ENCODE measurements at regions not wholly inside any gene's neighbourhood (a gene's known extent, or its start where the extent isn't known, plus 50 kb on each side); places are given as distances from the start of the nearest gene placed in this dataset.
"Not testable (repeated sequence)": the region's sequence is repeated elsewhere in the genome, so short reads cannot be mapped to it uniquely, and the experiment has no call there.

DNA sequence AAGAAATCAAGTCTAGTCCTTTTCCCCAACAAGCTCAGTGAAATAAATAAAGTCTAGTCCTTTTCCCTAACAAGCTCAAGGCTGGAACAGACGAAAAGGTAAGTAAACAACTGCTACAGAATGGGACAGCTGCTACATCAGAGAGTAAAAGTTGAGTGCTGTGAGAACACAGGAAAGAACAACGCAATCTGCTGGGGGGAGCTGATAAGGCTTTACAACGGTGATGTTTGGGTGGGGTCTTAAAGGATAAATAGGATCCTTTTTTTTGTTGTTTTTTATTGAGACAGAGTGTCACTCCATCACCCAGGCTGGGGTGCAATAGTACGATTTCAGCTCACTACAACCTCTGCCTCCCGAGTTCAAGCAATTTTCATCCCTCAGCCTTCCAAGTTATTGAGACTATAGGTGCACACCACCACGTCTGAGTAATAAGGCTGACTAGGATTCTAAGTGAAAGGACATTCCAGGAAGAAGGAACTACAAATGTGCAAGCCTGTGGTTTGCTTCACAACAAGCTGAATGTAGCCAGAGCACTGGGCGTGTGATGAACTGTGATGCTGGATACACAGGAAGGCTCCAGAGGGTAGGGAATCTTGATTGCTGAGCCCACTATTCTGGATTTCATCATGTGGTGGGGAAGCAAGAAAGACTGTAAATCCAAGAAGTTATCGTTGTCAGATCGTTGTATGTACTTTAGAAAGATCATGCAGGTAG lies 54.7 kb upstream of the KCTD7 start:
- H3K4me1 ChIP-seq (ENCODE audit: control insufficient read depth, insufficient read depth, low read length); DNase-seq; H3K27me3 ChIP-seq (ENCODE audit: control insufficient read depth, insufficient read depth, low read length); H3K9me3 ChIP-seq (replicated peaks; ENCODE audit: control insufficient read depth, low read depth, low read length); H3K4me3 ChIP-seq (ENCODE audit: low read length); H3K27ac ChIP-seq (ENCODE audit: low read length): not testable (repeated sequence)
- 85% methylated on average over 4 of the region's 9 CpGs for WGBS (ENCODE audit: insufficient coverage)
- H3K36me3 ChIP-seq (ENCODE audit: control insufficient read depth, insufficient read depth, low read length): peaks cover 27% of the 10 kb centered on the region

DNA sequence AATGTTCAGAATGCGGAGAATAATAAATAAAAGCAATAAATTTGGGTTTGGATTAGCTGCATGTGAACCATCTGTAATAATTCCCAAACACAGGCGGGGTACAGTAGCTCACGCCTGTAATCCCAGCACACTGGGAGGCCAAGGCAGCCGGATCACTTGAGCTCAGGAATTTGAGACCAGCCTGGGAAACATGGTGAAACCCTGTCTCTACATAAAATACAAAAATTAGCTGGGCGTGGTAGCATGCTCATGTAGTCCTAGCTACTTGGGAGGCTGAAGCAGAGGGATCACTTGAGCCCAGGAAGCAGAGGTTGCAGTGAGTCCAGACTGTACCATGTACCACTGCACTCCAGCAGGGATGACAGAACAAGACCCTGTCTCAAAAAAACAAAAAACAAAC lies 53.9 kb upstream of the KCTD7 start:
- H3K4me1 ChIP-seq (ENCODE audit: control insufficient read depth, insufficient read depth, low read length); DNase-seq; H3K27ac ChIP-seq (ENCODE audit: low read length); H3K9me3 ChIP-seq (replicated peaks; ENCODE audit: control insufficient read depth, low read depth, low read length); H3K4me3 ChIP-seq (ENCODE audit: low read length); H3K27me3 ChIP-seq (ENCODE audit: control insufficient read depth, insufficient read depth, low read length): not testable (repeated sequence)
- WGBS (ENCODE audit: insufficient coverage): 100% methylated on average over 1 of the region's 5 CpGs
- H3K36me3 ChIP-seq (ENCODE audit: control insufficient read depth, insufficient read depth, low read length): peaks cover 25% of the 10 kb centered on the region

- Histone ChIP-seq H3K27ac (ENCODE audit: low read length) (no peak overlapping the region), H3K36me3 (ENCODE audit: control insufficient read depth, insufficient read depth, low read length) (peaks cover 27% of the 10 kb centered on the region), H3K27me3 (ENCODE audit: control insufficient read depth, insufficient read depth, low read length) (no peaks in the 10 kb centered on the region), H3K4me3 (ENCODE audit: low read length) (no peak overlapping the region), H3K4me1 (ENCODE audit: control insufficient read depth, insufficient read depth, low read length) (no peaks in the 10 kb centered on the region), H3K9me3 (replicated peaks; ENCODE audit: control insufficient read depth, low read depth, low read length) (no peaks in the 10 kb centered on the region)
- no peak for DNase-seq
- WGBS (ENCODE audit: insufficient coverage): 92% methylated on average over 2 of the region's 4 CpGs
These were observed 53.3 kb upstream of the KCTD7 start for GRCh38 chr7:66575398-66575797.

DNA sequence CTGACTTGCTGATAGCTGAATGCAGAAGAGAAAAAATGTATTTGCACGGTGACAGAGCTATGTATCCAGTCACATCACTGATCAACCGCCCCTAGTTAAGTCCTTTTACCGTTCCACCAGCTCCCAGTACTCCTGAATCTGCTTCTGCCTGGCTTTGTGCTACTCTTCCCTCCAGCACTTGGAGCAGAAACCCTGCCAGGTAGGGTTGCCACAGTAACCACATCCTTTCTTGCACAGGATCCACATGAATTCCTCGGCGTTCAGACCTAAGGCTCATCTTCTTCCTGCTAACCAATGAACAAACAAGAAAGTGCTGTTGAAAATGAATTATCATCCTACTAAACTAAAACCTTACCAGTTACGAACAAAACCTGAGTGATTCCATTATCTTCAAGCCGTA lies 52.0 kb upstream of the KCTD7 start:
- no peaks in the 10 kb centered on the region for H3K4me1 ChIP-seq (ENCODE audit: control insufficient read depth, insufficient read depth, low read length)
- H3K36me3 ChIP-seq (ENCODE audit: control insufficient read depth, insufficient read depth, low read length): peaks cover 31% of the 10 kb centered on the region
- no peak overlapping the region for H3K27ac ChIP-seq (ENCODE audit: low read length)
- WGBS (ENCODE audit: insufficient coverage): 92% methylated on average over 2 of the region's 7 CpGs
- no peaks in the 10 kb centered on the region for H3K27me3 ChIP-seq (ENCODE audit: control insufficient read depth, insufficient read depth, low read length)
- no peak overlapping the region for H3K4me3 ChIP-seq (ENCODE audit: low read length)
- H3K9me3 ChIP-seq (replicated peaks; ENCODE audit: control insufficient read depth, low read depth, low read length): no peaks in the 10 kb centered on the region
- DNase-seq: no peak

Data from muscle of leg (tissue), 3 donors.